ENCODE measurements at regions not wholly inside any gene's neighbourhood (a gene's known extent, or its start where the extent isn't known, plus 50 kb on each side); places are given as distances from the start of the nearest gene placed in this dataset.

GRCh38 chr4:134702374-134702773 lies 500.8 kb upstream of the PABPC4L start:
- TF ChIP-seq, protein P1, sequence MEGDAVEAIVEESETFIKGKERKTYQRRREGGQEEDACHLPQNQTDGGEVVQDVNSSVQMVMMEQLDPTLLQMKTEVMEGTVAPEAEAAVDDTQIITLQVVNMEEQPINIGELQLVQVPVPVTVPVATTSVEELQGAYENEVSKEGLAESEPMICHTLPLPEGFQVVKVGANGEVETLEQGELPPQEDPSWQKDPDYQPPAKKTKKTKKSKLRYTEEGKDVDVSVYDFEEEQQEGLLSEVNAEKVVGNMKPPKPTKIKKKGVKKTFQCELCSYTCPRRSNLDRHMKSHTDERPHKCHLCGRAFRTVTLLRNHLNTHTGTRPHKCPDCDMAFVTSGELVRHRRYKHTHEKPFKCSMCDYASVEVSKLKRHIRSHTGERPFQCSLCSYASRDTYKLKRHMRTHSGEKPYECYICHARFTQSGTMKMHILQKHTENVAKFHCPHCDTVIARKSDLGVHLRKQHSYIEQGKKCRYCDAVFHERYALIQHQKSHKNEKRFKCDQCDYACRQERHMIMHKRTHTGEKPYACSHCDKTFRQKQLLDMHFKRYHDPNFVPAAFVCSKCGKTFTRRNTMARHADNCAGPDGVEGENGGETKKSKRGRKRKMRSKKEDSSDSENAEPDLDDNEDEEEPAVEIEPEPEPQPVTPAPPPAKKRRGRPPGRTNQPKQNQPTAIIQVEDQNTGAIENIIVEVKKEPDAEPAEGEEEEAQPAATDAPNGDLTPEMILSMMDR (IDR thresholded peaks at IDR 0.05) = no peak
- TF ChIP-seq POLR2A (IDR thresholded peaks at IDR 0.05) = no peak
